ENCODE measurements at regions not wholly inside any gene's neighbourhood (a gene's known extent, or its start where the extent isn't known, plus 50 kb on each side); places are given as distances from the start of the nearest gene placed in this dataset.

DNA sequence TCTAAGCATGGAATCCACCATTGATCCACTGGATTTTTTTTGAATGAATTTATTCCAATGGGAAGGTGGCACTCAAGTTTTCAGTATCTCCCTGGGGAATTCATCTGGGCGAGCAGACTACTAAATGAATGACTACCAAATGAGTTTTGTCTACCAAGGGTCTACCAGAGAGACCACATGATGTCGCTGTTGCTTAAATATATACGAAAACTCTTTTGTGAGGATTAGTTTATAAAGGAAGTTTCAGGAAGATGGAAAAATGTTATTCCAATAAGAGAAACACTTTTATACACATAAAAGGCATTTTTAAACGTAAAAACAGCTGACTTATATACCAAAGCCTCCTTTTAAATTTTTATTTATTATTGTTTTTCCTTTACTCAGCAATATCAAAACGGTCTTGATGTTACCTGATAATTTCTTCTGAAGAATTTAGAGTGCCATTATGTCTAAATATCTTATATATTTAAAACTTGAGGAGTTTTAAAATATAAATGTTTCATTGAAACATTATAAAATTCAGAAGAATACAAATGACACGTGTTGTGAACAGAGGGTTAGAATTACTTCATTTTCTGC, 139.7 kb downstream of the HRH4 start:
- DNase-seq (ENCODE audit: low read depth) = no peak
- peak; percentile 68 for TF ChIP-seq CTCF (conservative IDR thresholded peaks at IDR 0.05; ENCODE audit: low read depth, low read length)
- H3K4me3 ChIP-seq (ENCODE audit: low read length) = no peak overlapping the region

DNA sequence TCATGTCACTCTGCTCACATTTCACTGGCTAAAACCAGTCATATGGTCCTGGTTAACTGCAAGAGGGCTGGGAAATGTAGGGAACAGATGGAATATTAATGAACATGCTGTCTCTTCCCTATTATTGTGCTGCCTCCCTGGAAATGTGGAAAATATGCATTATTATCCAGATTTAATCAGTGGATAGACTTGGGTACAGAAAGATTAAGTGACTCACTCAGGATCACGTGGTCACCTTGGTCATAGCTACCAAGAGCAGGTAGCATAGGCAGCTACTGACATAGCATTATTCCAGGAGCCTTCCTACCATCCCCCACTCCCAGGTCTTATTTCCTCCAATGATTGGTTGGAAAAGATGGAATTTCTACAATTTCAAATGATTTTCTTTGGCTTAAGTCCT, 141.1 kb downstream of the HRH4 start:
- TF ChIP-seq CTCF (conservative IDR thresholded peaks at IDR 0.05; ENCODE audit: low read depth, low read length) = no peak
- no peak overlapping the region for H3K4me3 ChIP-seq (ENCODE audit: low read length)
- DNase-seq (ENCODE audit: low read depth) = peak; percentile 51

GRCh38 chr18:24602201-24602600, 141.8 kb downstream of the HRH4 start:
- TF ChIP-seq CTCF (conservative IDR thresholded peaks at IDR 0.05; ENCODE audit: low read depth, low read length) = no peak
- no peak for DNase-seq (ENCODE audit: low read depth)
- no peak overlapping the region for H3K4me3 ChIP-seq (ENCODE audit: low read length)

DNA sequence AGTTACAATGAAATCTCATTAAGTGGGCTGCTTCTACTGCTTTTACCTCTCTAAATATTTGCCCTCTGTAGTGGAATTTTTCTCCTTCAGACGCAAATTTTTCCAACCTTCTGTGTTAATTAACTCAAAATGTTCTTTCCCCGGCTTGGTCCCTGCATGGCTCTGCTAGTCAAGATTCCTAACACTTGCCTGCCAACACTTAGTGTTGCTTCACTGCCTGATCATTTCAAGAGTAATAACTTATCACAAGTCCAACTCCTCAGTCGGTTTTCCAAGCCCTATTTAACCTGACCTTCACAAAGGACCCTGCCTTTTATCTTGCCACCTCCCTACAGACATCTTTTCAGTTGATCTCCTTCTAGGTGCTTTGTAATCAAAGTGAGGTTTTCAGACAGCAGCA, 142.7 kb downstream of the HRH4 start:
- no peak for TF ChIP-seq CTCF (conservative IDR thresholded peaks at IDR 0.05; ENCODE audit: low read depth, low read length)

DNA sequence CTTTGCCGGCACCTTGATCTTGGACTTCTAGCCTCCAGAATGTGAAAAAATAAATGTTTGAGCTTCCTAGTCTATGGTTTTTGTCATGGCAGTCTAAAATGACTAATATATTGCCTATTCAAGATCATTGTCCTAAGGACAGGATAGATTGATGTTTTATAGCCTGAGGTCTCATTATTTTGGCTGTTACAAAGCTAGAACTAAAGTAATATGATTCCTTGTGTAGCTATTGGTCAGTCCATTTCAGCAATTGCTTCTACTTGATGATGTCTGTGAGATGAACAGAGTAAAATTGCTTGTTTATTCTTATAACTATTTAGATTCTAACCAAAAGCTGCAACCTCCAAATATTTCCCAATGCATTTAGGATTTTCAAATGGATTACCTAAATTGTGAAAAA, 145.0 kb downstream of the HRH4 start:
- no peak for TF ChIP-seq CTCF (conservative IDR thresholded peaks at IDR 0.05; ENCODE audit: low read depth, low read length)
- DNase-seq (ENCODE audit: low read depth) = no peak
- no peak overlapping the region for H3K4me3 ChIP-seq (ENCODE audit: low read length)

More for the DNA sequence above, 142.7 kb downstream of the HRH4 start:
- DNase-seq (ENCODE audit: low read depth) = no peak
- H3K4me3 ChIP-seq (ENCODE audit: low read length) = no peak overlapping the region

DNA sequence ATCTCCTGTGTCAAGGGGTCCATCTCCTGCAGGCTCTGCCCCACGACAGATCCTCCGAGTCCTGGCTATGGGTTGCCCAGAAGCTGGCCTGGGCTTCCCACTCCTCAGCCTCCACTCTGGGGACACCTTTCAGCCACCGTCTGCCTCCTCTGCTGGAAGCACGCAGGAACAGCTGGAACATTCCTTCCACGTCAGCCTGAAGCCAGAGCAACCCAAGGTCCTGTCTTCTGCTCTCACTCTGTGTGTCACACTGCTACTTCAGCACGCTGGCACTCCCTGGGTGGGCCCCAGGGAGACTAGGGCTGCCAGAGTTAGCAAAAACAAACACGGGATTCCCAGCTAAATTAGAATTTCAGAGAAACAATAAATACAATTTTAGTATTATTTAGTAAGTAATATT, 148.8 kb downstream of the HRH4 start:
- no peak for DNase-seq (ENCODE audit: low read depth)
- TF ChIP-seq CTCF (conservative IDR thresholded peaks at IDR 0.05; ENCODE audit: low read depth, low read length) = no peak
- no peak overlapping the region for H3K4me3 ChIP-seq (ENCODE audit: low read length)

DNA sequence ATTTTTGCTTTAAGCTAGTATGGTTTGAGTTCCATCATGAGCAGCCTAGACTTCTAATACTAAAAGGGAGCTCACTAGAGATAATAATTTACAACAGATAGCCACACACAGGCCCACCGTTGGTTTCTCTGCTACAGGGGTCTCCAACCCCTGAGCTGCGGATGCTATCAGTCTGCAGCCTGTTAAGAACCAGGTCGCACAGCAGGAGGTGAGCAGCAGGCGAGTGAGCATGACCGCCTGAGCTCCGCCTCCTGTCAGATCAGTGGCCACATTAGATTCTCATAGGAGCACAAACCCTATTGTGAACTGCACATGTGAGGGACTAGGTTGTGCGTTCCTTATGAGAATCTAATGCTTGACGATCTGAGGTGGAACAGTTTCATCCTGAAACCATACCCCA, 150.6 kb downstream of the HRH4 start:
- DNase-seq (ENCODE audit: low read depth) = no peak
- TF ChIP-seq CTCF (conservative IDR thresholded peaks at IDR 0.05; ENCODE audit: low read depth, low read length) = no peak
- H3K4me3 ChIP-seq (ENCODE audit: low read length) = no peak overlapping the region

All from retinal pigment epithelial cell (primary cell).